Natural killer cell (primary cell): ENCODE measurements at regions not wholly inside any gene's neighbourhood (a gene's known extent, or its start where the extent isn't known, plus 50 kb on each side); places are given as distances from the start of the nearest gene placed in this dataset.

ENCODE experiments used
- ATAC-seq, 3 donors: fragments of 150-1000 bp in 2 of 3; fragments of 200-7000 bp in 1 of 3; cut with Tn5 transposase; 1 replicate in 1 of 3; 2 replicates in 2 of 3; pipeline ENCODE4 v1.10.0; 2021; ENCODE audit warnings: mild to moderate bottlenecking in 2 of 3, moderate library complexity in 2 of 3
- DNase-seq, 2 donors: peaks; one replicate each; pipeline versions ENCODE4 v3.0.0 to v3.0.0-alpha.2; 2013 to 2021; ENCODE audit warnings: mixed read lengths in 1 of 2
- H3K27ac ChIP-seq: one replicate; pipeline ENCODE4 v1.5.1; 2013; ENCODE audit warnings: mild to moderate bottlenecking, low read length
- H3K27me3 ChIP-seq: one replicate; pipeline ENCODE4 v1.6.1; 2013; ENCODE audit warnings: low read length; ENCODE audit not compliant: control insufficient read depth, insufficient read depth
- H3K36me3 ChIP-seq: one replicate; pipeline ENCODE4 v1.6.1; 2013; ENCODE audit warnings: low read length; ENCODE audit not compliant: control insufficient read depth, insufficient read depth
- H3K4me1 ChIP-seq: one replicate; pipeline ENCODE4 v1.6.1; 2013; ENCODE audit warnings: low read length; ENCODE audit not compliant: control insufficient read depth, insufficient read depth
- H3K4me3 ChIP-seq: one replicate; pipeline ENCODE4 v1.5.1; 2013; ENCODE audit warnings: low read length
- H3K9me3 ChIP-seq: one replicate; pipeline ENCODE4 v1.6.1; 2013; ENCODE audit warnings: low read length; ENCODE audit not compliant: control insufficient read depth, insufficient read depth
- H3K27ac Mint-ChIP-seq, 2 donors: one replicate each; pipeline ENCODE4 v1.8.0; 2022; ENCODE audit warnings: mild to moderate bottlenecking in 2 of 2, mixed read lengths in 2 of 2, moderate library complexity in 1 of 2
- H3K27me3 Mint-ChIP-seq, 2 donors: one replicate each; pipeline ENCODE4 v1.8.0; 2022; ENCODE audit warnings: low read depth in 2 of 2, mixed read lengths in 2 of 2
- H3K36me3 Mint-ChIP-seq: one replicate; pipeline ENCODE4 v1.8.0; 2022; ENCODE audit warnings: mixed read lengths
- H3K4me1 Mint-ChIP-seq, 2 donors: one replicate each; pipeline ENCODE4 v1.8.0; 2022; ENCODE audit warnings: mixed read lengths in 2 of 2
- H3K4me3 Mint-ChIP-seq: one replicate; pipeline ENCODE4 v1.8.0; 2022; ENCODE audit warnings: mild to moderate bottlenecking, moderate library complexity, mixed read lengths
- H3K9me3 Mint-ChIP-seq, 2 donors: one replicate each; pipeline ENCODE4 v1.8.0; 2022; ENCODE audit warnings: mixed read lengths in 2 of 2
- CTCF ChIP-seq: fragments of 200-600 bp; IDR thresholded peaks from one replicate; pipeline ENCODE4 v1.8.0; 2022; ENCODE audit warnings: antibody characterized with exemption
- WGBS: methylation state at CpG from one replicate; pipeline ENCODE4 v1.1.7; 2013; ENCODE audit warnings: missing lambda C conversion rate; ENCODE audit not compliant: insufficient coverage; 5-methylcytosine and 5-hydroxymethylcytosine counted together
- intact Hi-C: fragments of 100-400 bp; cut with micrococcal nuclease; formaldehyde crosslinking; loops from one replicate; pipeline ENCODE4 v1.14.2; 2022

DNA sequence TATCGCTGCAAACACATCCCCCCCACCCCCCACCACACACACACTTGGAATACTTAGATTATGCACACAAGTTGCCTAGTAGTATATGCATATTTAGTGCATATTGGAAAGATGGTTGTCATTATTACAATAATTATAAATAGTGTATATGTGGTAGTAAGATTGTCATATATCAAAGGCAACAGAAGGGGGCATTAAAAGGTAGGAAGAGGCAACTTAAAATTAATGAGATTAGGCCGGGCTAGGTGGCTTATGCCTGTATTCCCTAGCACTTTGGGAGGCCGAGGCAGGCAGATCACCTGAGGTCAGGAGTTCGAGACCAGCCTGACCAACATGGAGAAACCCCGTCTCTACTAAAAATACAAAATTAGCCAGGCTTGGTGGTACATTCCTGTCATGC is 52.1 kb downstream of the GSC start:
- TF ChIP-seq CTCF: no peak
- WGBS: 80% methylated on average over 4 of the region's 5 CpGs
- ATAC-seq (no peak), DNase-seq (no peak)
- no peaks in the 10 kb centered on the region for H3K36me3 ChIP-seq
- Mint-ChIP-seq H3K9me3 (no peaks in the 10 kb centered on the region), H3K4me1 (peaks cover 0 to 3% of the 10 kb centered on the region in 2 donors), H3K27me3 (no peaks in the 10 kb centered on the region), H3K4me3 (no peak overlapping the region), H3K36me3 (no peaks in the 10 kb centered on the region), H3K27ac (no peak overlapping the region)
- H3K27ac ChIP-seq: no peak overlapping the region
- no peaks in the 10 kb centered on the region for H3K4me1 ChIP-seq
- no peaks in the 10 kb centered on the region for H3K27me3 ChIP-seq
- H3K9me3 ChIP-seq: no peaks in the 10 kb centered on the region
- intact Hi-C loops: no loop called here
- H3K4me3 ChIP-seq: no peak overlapping the region

DNA sequence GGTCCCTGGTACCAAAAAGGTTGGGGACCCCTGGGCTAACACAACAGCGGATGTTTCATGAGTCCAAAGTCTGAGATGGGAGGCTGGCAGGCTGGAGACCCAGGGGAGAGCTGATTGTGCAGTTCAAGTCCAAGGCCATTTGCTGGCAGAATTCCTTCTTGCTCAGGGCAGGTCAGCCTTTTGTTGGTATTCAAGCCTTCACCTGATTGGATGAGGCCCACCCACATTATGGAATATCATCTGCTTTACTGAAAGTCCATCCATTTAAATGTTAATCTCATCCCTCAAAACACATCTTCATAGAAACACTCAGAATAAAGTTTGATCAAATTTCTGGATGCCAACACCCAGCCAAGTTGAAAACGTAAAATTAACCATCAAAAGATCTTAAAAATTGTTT is 52.9 kb downstream of the GSC start:
- no peak for TF ChIP-seq CTCF
- Histone ChIP-seq H3K4me3 (no peak overlapping the region), H3K36me3 (no peaks in the 10 kb centered on the region), H3K9me3 (no peaks in the 10 kb centered on the region), H3K27ac (no peak overlapping the region), H3K27me3 (no peaks in the 10 kb centered on the region), H3K4me1 (no peaks in the 10 kb centered on the region)
- intact Hi-C loops: no loop called here
- Mint-ChIP-seq H3K27me3 (no peaks in the 10 kb centered on the region), H3K36me3 (no peaks in the 10 kb centered on the region), H3K27ac (no peak overlapping the region), H3K4me3 (no peak overlapping the region), H3K4me1 (no peaks in the 10 kb centered on the region), H3K9me3 (no peaks in the 10 kb centered on the region)
- ATAC-seq (no peak), DNase-seq (no peak)
- 89% methylated on average over 1 of the region's 2 CpGs for WGBS

DNA sequence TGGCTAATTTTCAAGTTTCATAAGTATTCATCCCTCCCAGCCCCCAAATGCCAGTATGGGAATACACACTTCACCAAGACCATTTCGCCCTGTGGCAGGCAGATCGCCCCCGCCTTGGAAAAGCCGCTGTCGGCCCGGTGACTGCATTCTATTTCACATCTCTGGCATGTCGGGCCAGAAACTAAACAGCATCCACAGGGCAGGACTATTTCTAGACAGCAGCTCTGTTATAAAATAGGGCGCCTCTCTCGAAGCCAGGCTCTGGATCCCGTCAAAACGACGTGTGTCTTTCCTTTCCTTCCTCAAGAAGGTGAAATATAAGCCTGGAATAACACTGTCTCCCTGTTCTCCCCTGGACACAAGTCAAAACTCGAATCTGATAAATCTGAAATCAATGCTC is 56.8 kb downstream of the GSC start:
- no peak for DNase-seq
- H3K4me3 Mint-ChIP-seq: no peak overlapping the region
- H3K27ac Mint-ChIP-seq: no peak overlapping the region
- no peaks in the 10 kb centered on the region for H3K36me3 ChIP-seq
- no peaks in the 10 kb centered on the region for H3K9me3 ChIP-seq
- H3K27me3 ChIP-seq: no peaks in the 10 kb centered on the region
- intact Hi-C loops: no loop called here
- H3K4me1 ChIP-seq: no peaks in the 10 kb centered on the region
- 78% methylated on average over 13 of the region's 13 CpGs for WGBS
- TF ChIP-seq CTCF: no peak
- peaks cover 0 to 3% of the 10 kb centered on the region in 2 donors for H3K27me3 Mint-ChIP-seq
- H3K4me1 Mint-ChIP-seq: no peaks in the 10 kb centered on the region
- H3K9me3 Mint-ChIP-seq: no peaks in the 10 kb centered on the region
- ATAC-seq: no peak
- H3K27ac ChIP-seq: no peak overlapping the region
- no peak overlapping the region for H3K4me3 ChIP-seq
- no peaks in the 10 kb centered on the region for H3K36me3 Mint-ChIP-seq

GRCh38 chr14:94710731-94711130 is 59.2 kb downstream of the GSC start:
- Histone ChIP-seq H3K4me3 (no peak overlapping the region), H3K9me3 (no peaks in the 10 kb centered on the region), H3K4me1 (no peaks in the 10 kb centered on the region), H3K36me3 (no peaks in the 10 kb centered on the region), H3K27me3 (no peaks in the 10 kb centered on the region), H3K27ac (no peak overlapping the region)
- Mint-ChIP-seq H3K36me3 (no peaks in the 10 kb centered on the region), H3K27me3 (peaks cover 6 to 13% of the 10 kb centered on the region in 2 donors), H3K9me3 (no peaks in the 10 kb centered on the region), H3K27ac (no peak overlapping the region), H3K4me3 (no peak overlapping the region), H3K4me1 (no peaks in the 10 kb centered on the region)
- WGBS: 82% methylated on average over 10 of the region's 10 CpGs
- no peak for TF ChIP-seq CTCF
- ATAC-seq (no peak), DNase-seq (no peak)
- intact Hi-C loops: no loop called here
